Vagina (tissue), 2 donors: ENCODE measurements at regions not wholly inside any gene's neighbourhood (a gene's known extent, or its start where the extent isn't known, plus 50 kb on each side); places are given as distances from the start of the nearest gene placed in this dataset.
"Not testable (repeated sequence)": the region's sequence is repeated elsewhere in the genome, so short reads cannot be mapped to it uniquely, and the experiment has no call there.

Experiments
- CTCF ChIP-seq, 3 experiments: fragments of 450-650 bp in 2 of 3; fragments of 200-600 bp in 1 of 3; sonication (generic) in 1 of 3; IDR thresholded peaks; one replicate each; pipeline ENCODE4 v1.5.1; 2017 to 2019; ENCODE audit warnings: antibody characterized with exemption in 3 of 3, mild to moderate bottlenecking in 2 of 3, moderate library complexity in 2 of 3
- POLR2A ChIP-seq, 2 donors: fragments of 450-650 bp; IDR thresholded peaks; one replicate each; pipeline ENCODE4 v1.6.1; 2017; ENCODE audit warnings: antibody characterized with exemption in 2 of 2, mild to moderate bottlenecking in 2 of 2, moderate library complexity in 2 of 2

- not testable (repeated sequence) for TF ChIP-seq POLR2A, CTCF (IDR thresholded peaks at IDR 0.05)
Observed at GRCh38 chr5:34223158-34223557, 180.1 kb upstream of the C1QTNF3 start.
